C4-2B (cell line): ENCODE measurements at regions not wholly inside any gene's neighbourhood (a gene's known extent, or its start where the extent isn't known, plus 50 kb on each side); places are given as distances from the start of the nearest gene placed in this dataset.

Source experiments
- ZFX ChIP-seq: fragments of 450-650 bp; IDR thresholded peaks from 2 replicates; pipeline ENCODE4 v1.6.1; 2017
- TF ChIP-seq, protein P1 (sequence below): fragments of 450-650 bp; conservative IDR thresholded peaks from 2 replicates; pipeline ENCODE4 v1.5.1; 2017; ENCODE audit warnings: mild to moderate bottlenecking

DNA sequence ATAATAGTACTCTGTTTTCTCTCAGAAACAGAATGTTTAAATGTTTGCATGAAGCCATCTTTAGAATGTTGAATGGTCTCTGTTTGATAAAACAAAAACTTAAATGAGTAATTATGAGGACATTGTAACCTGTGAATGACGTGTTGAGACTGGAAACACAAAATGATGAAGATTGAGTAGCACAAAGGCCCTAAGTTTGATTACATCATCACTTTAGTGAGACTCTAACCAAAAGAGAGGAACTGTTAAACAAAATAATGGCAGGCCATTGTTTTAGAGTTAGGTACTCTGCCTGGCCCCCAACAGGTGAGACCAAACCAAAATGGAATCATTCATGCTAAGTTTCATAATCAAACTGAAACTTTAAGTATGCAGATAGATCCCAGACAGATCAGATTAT, 1561.7 kb upstream of the SLC39A10 start:
- TF ChIP-seq, protein P1, sequence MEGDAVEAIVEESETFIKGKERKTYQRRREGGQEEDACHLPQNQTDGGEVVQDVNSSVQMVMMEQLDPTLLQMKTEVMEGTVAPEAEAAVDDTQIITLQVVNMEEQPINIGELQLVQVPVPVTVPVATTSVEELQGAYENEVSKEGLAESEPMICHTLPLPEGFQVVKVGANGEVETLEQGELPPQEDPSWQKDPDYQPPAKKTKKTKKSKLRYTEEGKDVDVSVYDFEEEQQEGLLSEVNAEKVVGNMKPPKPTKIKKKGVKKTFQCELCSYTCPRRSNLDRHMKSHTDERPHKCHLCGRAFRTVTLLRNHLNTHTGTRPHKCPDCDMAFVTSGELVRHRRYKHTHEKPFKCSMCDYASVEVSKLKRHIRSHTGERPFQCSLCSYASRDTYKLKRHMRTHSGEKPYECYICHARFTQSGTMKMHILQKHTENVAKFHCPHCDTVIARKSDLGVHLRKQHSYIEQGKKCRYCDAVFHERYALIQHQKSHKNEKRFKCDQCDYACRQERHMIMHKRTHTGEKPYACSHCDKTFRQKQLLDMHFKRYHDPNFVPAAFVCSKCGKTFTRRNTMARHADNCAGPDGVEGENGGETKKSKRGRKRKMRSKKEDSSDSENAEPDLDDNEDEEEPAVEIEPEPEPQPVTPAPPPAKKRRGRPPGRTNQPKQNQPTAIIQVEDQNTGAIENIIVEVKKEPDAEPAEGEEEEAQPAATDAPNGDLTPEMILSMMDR, result no peak
- no peak for TF ChIP-seq ZFX
